SK-N-MC (cell line): ENCODE measurements at regions not wholly inside any gene's neighbourhood (a gene's known extent, or its start where the extent isn't known, plus 50 kb on each side); places are given as distances from the start of the nearest gene placed in this dataset.
"Not testable (repeated sequence)": the region's sequence is repeated elsewhere in the genome, so short reads cannot be mapped to it uniquely, and the experiment has no call there.

Experiments
- DNase-seq: peaks from one replicate; pipeline ENCODE4 v3.0.0-alpha.2; 2011; ENCODE audit warnings: low read depth, low spot score
- H3K27ac ChIP-seq: fragments of 200-600 bp; sonication (generic); 2 replicates; pipeline ENCODE4 v1.5.1; 2016; ENCODE audit warnings: mixed run types
- H3K36me3 ChIP-seq: fragments of 200-600 bp; sonication (generic); 2 replicates; pipeline ENCODE4 v1.6.1; 2017; ENCODE audit warnings: antibody characterized with exemption, low read length, mixed read lengths; ENCODE audit not compliant: insufficient read depth
- H3K4me3 ChIP-seq: fragments of 200-600 bp; sonication (generic); 2 replicates; pipeline ENCODE4 v1.5.1; 2016
- H3K9ac ChIP-seq: fragments of 200-600 bp; sonication (generic); 2 replicates; pipeline ENCODE4 v1.8.0; 2017; ENCODE audit warnings: mixed run types, mixed read lengths; ENCODE audit not compliant: insufficient read length
- H3K9me3 ChIP-seq: fragments of 200-600 bp; sonication (generic); 2 replicates; pipeline ENCODE4 v1.6.1; 2017; ENCODE audit warnings: low read depth, mild to moderate bottlenecking, antibody characterized with exemption, low read length, moderate library complexity, mixed read lengths
- EZH2 ChIP-seq: fragments of 200-600 bp; sonication (generic); IDR thresholded peaks from one replicate; pipeline ENCODE4 v1.6.1; 2017; ENCODE audit warnings: antibody characterized with exemption
- FOXP2 ChIP-seq: optimal IDR thresholded peaks from 2 replicates; pipeline ENCODE3; 2011; ENCODE audit warnings: mild to moderate bottlenecking, moderate library complexity; ENCODE audit not compliant: insufficient read depth; ENCODE audit errors: extremely low read length, control extremely low read depth
- POLR2AphosphoS5 ChIP-seq: IDR thresholded peaks from 2 replicates; pipeline ENCODE4 v1.6.1; 2012; ENCODE audit warnings: mild to moderate bottlenecking, low read depth, low read length, borderline replicate concordance

- H3K36me3 ChIP-seq, result no peaks in the 10 kb centered on the region
- TF ChIP-seq FOXP2 (no peak), EZH2 (no peak), POLR2AphosphoS5 (no peak)
- no peak overlapping the region for H3K9ac ChIP-seq
- H3K4me3 ChIP-seq, result no peak overlapping the region
- no peak for DNase-seq
- no peak overlapping the region for H3K27ac ChIP-seq
- no peaks in the 10 kb centered on the region for H3K9me3 ChIP-seq
These were observed 122.1 kb upstream of the MMADHC start for GRCh38 chr2:149709496-149710263.

DNA sequence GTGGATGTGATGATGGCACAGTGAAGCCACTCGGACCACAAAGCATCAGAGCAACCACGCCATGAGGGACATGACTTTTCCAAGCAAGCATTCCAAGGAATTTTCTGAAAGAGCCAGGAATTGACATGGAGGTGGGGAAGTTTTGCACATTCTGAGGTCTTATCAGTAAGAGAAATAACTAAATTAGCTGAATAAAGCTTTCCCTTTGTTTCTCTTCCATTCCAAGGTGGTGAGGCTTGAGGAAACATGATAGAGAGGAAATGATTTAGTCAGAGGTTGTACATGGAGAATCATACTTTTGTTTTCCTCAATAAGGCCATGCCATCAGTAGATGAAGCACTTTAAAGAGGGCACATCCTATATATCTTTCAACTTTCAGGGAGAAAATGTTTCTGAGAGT lies 115.7 kb upstream of the MMADHC start:
- Histone ChIP-seq H3K9me3 (no peaks in the 10 kb centered on the region), H3K9ac (no peak overlapping the region), H3K27ac (no peak overlapping the region), H3K36me3 (no peaks in the 10 kb centered on the region), H3K4me3 (no peak overlapping the region)
- TF ChIP-seq EZH2 (no peak), POLR2AphosphoS5 (no peak), FOXP2 (no peak)
- DNase-seq, result no peak

DNA sequence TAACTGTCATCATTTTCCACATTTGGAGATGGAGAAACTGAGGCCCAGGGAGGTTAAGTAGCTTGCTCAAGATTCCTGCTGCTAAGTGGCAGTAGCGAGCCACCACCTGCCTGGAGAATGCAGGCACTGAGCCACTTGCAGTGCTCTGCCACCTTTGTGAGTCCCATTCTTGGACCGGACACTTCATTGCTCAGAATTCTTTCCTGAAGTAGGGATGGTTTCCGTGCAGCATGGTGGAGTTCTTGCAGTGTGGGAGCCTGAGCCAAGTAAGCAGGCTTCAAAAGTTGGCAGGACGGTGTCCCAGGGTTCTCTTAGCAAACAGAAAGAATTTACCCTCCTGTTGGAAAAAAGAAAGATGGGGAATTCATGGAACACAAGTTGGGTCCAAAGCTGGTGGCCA lies 115.0 kb upstream of the MMADHC start:
- Histone ChIP-seq H3K27ac (no peak overlapping the region), H3K9me3 (no peaks in the 10 kb centered on the region), H3K4me3 (no peak overlapping the region), H3K9ac (no peak overlapping the region), H3K36me3 (no peaks in the 10 kb centered on the region)
- TF ChIP-seq FOXP2, result no peak
- no peak for TF ChIP-seq POLR2AphosphoS5
- TF ChIP-seq EZH2, result no peak
- no peak for DNase-seq

- no peak for TF ChIP-seq FOXP2
- no peak for TF ChIP-seq POLR2AphosphoS5
- TF ChIP-seq EZH2, result no peak
- no peak for DNase-seq
- Histone ChIP-seq H3K4me3 (no peak overlapping the region), H3K9me3 (no peaks in the 10 kb centered on the region), H3K9ac (no peak overlapping the region), H3K36me3 (no peaks in the 10 kb centered on the region), H3K27ac (peak overlapping the region; percentile 48; the same call in 1 of the 2 replicates)
These were observed 113.7 kb upstream of the MMADHC start for GRCh38 chr2:149701241-149701640.

- Histone ChIP-seq H3K36me3 (no peaks in the 10 kb centered on the region), H3K27ac (no peak overlapping the region), H3K4me3 (no peak overlapping the region), H3K9me3 (no peaks in the 10 kb centered on the region), H3K9ac (no peak overlapping the region)
- TF ChIP-seq EZH2, result no peak
- DNase-seq, result no peak
These were observed 105.4 kb upstream of the MMADHC start for GRCh38 chr2:149692961-149693396.

DNA sequence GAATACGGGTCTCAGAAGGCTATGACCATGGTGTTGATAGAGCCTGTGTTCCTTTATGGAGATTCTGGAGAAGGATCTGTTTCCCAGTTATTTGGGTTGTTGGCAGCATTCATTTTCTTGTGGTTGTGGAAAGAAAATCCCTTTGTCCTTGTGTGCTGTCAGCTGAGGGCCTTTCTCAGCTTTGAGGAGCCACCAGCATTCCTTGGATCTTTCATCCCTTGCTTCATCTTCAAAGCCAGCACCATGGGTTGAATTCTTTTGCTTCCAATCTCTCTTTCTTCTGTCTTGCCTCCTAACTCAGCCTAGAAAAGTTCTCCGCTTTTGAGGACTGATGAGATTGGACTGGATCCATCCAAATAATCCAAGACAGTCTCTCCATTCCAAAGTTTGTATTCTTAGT lies 103.2 kb upstream of the MMADHC start:
- Histone ChIP-seq H3K9me3 (no peaks in the 10 kb centered on the region), H3K9ac (no peak overlapping the region), H3K36me3 (no peaks in the 10 kb centered on the region), H3K27ac (no peak overlapping the region), H3K4me3 (no peak overlapping the region)
- TF ChIP-seq EZH2, result no peak
- TF ChIP-seq POLR2AphosphoS5, result no peak
- TF ChIP-seq FOXP2, result no peak
- no peak for DNase-seq

DNA sequence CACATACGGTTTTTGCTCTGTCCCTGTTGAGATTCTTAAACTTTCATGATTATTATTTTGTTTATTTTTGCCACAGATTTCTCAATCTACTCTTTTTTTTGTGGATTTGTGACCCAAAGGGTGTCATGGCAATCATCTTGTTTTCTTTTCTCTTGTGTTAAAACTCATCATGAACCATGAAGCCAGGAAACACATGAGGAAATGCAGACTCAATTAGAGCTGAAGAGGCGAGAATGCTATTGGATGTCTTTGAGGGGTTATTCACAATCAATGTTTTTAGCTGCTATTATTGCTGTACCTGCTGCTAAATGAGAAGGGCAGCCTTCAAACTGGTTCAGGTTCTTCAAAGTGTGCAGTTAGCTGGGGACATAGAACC lies 99.5 kb upstream of the MMADHC start:
- H3K27ac ChIP-seq, result no peak overlapping the region
- no peak overlapping the region for H3K9ac ChIP-seq
- no peak overlapping the region for H3K4me3 ChIP-seq
- H3K36me3 ChIP-seq, result no peaks in the 10 kb centered on the region
- TF ChIP-seq EZH2 (no peak), FOXP2 (no peak), POLR2AphosphoS5 (no peak)
- no peaks in the 10 kb centered on the region for H3K9me3 ChIP-seq
- DNase-seq, result no peak

DNA sequence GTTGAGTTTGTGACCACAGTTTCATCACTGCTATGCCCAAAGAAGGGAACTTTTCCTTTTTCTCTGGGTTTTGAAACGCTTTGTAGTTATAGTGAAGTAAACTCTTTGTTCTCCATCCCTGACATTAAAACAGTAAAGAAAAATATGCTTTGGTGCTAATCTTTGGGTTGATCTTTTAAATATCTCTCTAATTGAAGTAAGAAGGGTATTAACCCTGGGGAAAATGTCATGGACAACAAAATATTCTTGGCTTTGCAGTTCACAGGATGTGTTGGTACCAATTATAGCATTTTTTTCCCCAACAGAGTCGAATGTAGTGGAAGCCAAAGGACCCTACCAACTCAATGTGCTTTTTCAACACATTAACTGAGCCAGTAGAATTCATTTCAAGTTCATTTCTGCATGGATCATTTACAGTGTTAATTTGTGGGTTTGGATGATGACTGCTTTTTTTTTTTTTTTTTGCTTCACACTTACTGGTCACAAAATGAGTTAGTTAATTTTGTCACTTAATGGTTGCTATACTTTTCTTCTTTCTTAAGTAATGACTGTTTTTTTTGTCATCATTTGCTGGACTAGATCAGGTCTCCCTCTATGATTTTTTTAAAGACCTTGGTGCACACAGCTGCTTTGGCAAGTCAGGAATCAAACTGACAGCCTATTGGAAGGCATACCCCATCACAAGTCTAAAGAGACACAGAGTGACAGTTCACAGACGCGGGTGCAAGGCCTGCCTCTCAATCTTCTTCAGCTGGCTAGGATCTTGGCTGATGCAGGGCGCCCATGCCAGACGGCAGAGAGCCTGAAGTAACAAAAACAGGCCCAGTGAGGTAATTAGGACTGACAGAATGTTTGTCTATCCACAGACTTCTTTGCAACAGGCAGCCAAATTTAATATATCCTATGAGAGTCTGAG lies 98.8 kb upstream of the MMADHC start:
- no peak for TF ChIP-seq POLR2AphosphoS5
- no peak for TF ChIP-seq FOXP2
- TF ChIP-seq EZH2, result no peak
- DNase-seq, result no peak
- Histone ChIP-seq H3K36me3 (no peaks in the 10 kb centered on the region), H3K27ac (no peak overlapping the region), H3K4me3 (no peak overlapping the region), H3K9me3 (no peaks in the 10 kb centered on the region), H3K9ac (no peak overlapping the region)

GRCh38 chr2:149685401-149685800 lies 97.8 kb upstream of the MMADHC start:
- not testable (repeated sequence) for H3K4me3 ChIP-seq, H3K36me3 ChIP-seq, H3K9ac ChIP-seq, DNase-seq, H3K27ac ChIP-seq, H3K9me3 ChIP-seq
